Stomach (tissue), 8 donors: ENCODE measurements at regions not wholly inside any gene's neighbourhood (a gene's known extent, or its start where the extent isn't known, plus 50 kb on each side); places are given as distances from the start of the nearest gene placed in this dataset.

Experiments
- DNase-seq, 2 donors: peaks; one replicate each; pipeline versions ENCODE4 v3.0.0 to v3.0.0-alpha.2; 2013 to 2019
- H3K27ac ChIP-seq, 5 donors: fragments of 200-600 bp in 4 of 5; sonication (generic) in 4 of 5; one replicate each; pipeline ENCODE4 v1.5.1; 2013 to 2019; ENCODE audit warnings: mild to moderate bottlenecking in 1 of 5, moderate library complexity in 1 of 5
- H3K27me3 ChIP-seq, 3 donors: fragments of 200-600 bp; sonication (generic); one replicate each; pipeline ENCODE4 v1.5.1; 2017 to 2019; ENCODE audit warnings: mixed run types in 1 of 3
- H3K36me3 ChIP-seq, 4 donors: fragments of 200-600 bp; sonication (generic); 1 replicate in 3 of 4; 2 replicates in 1 of 4; pipeline ENCODE4 v1.5.1; 2016 to 2019
- H3K4me1 ChIP-seq, 4 donors: fragments of 200-600 bp; sonication (generic); one replicate each; pipeline ENCODE4 v1.5.1; 2016 to 2019
- H3K4me3 ChIP-seq, 4 donors: fragments of 200-600 bp; sonication (generic) in 3 of 4; one replicate each; pipeline ENCODE4 v1.5.1; 2016 to 2019; ENCODE audit warnings: mild to moderate bottlenecking in 1 of 4
- H3K9me3 ChIP-seq, 4 donors: fragments of 200-600 bp; sonication (generic); one replicate each; pipeline ENCODE4 v1.5.1; 2016 to 2019
- EP300 ChIP-seq: sonication (generic); formaldehyde crosslinking; IDR thresholded peaks from one replicate; pipeline ENCODE4 v1.6.1; 2017; ENCODE audit warnings: antibody characterized with exemption
- POLR2A ChIP-seq, 4 donors: fragments of 450-650 bp; IDR thresholded peaks; one replicate each; pipeline ENCODE4 v1.6.1; 2016; ENCODE audit warnings: antibody characterized with exemption in 4 of 4, control low read depth in 2 of 4, mild to moderate bottlenecking in 1 of 4, moderate library complexity in 1 of 4
- POLR2AphosphoS5 ChIP-seq, 3 donors: sonication (generic); formaldehyde crosslinking; IDR thresholded peaks; one replicate each; pipeline ENCODE4 v1.6.1; 2016; ENCODE audit warnings: antibody characterized with exemption in 3 of 3
- whole genome bisulfite sequencing, 5 donors: extraction: QIAGEN DNeasy Blood & Tissue Kit in 3 of 5; methylation state at CpG; one replicate each; pipeline versions ENCODE4 v1.1.5 to v1.1.7; 2013 to 2018; 5-methylcytosine and 5-hydroxymethylcytosine counted together
- intact Hi-C: fragments of 100-400 bp; cut with DNase I; formaldehyde crosslinking; loops from one replicate; pipeline ENCODE4 v1.15.1; 2023; ENCODE audit warnings: low total_unique reads
- TF ChIP-seq, protein P1 (sequence below), 7 experiments: fragments of 450-650 bp in 4 of 7; fragments of 200-600 bp in 3 of 7; sonication (generic) in 3 of 7; IDR thresholded peaks; one replicate each; pipeline ENCODE4 v1.5.1; 2016 to 2019; ENCODE audit warnings: antibody characterized with exemption in 7 of 7, control low read depth in 2 of 7, mild to moderate bottlenecking in 1 of 7
- donor health status: healthy with polysubstance abuse.
- donor health status: Bipolar disorder and iron deficiency.
- donor health status: healthy.

DNA sequence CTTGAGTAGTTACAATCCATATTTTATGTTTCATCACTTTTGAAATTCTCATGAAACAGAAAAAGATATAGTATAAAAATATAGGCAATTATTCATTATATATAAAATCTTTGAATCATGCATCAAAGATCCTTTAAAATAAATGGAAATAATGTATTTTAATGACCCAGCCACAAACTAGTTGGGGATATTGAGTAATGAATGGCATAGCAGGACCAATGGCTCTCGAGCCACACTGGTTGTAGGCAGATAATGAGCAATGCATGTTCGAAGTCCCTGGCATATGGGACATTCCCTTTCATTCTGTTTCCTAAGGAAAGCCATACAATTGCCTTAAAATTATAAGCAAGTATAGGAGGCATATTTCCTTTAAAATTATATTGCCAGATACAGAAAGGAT, 107.4 kb upstream of the IL12A start:
- Histone ChIP-seq H3K4me1 (peaks cover 0 to 56% (median 18%) of the 10 kb centered on the region in 4 donors), H3K27me3 (no peaks in the 10 kb centered on the region), H3K27ac (peak overlapping the region in 2 of 5 donors; percentile 48 to 63), H3K4me3 (no peak overlapping the region), H3K9me3 (no peaks in the 10 kb centered on the region), H3K36me3 (no peaks in the 10 kb centered on the region)
- WGBS, 5 donors, result 68 to 84% (median 77%) methylated on average over 2 of the region's 2 CpGs
- TF ChIP-seq, protein P1, sequence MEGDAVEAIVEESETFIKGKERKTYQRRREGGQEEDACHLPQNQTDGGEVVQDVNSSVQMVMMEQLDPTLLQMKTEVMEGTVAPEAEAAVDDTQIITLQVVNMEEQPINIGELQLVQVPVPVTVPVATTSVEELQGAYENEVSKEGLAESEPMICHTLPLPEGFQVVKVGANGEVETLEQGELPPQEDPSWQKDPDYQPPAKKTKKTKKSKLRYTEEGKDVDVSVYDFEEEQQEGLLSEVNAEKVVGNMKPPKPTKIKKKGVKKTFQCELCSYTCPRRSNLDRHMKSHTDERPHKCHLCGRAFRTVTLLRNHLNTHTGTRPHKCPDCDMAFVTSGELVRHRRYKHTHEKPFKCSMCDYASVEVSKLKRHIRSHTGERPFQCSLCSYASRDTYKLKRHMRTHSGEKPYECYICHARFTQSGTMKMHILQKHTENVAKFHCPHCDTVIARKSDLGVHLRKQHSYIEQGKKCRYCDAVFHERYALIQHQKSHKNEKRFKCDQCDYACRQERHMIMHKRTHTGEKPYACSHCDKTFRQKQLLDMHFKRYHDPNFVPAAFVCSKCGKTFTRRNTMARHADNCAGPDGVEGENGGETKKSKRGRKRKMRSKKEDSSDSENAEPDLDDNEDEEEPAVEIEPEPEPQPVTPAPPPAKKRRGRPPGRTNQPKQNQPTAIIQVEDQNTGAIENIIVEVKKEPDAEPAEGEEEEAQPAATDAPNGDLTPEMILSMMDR (IDR thresholded peaks at IDR 0.05), result no peak
- no peak for TF ChIP-seq POLR2AphosphoS5 (IDR thresholded peaks at IDR 0.05)
- intact Hi-C loops, result no loop called here
- DNase-seq, result no peak

DNA sequence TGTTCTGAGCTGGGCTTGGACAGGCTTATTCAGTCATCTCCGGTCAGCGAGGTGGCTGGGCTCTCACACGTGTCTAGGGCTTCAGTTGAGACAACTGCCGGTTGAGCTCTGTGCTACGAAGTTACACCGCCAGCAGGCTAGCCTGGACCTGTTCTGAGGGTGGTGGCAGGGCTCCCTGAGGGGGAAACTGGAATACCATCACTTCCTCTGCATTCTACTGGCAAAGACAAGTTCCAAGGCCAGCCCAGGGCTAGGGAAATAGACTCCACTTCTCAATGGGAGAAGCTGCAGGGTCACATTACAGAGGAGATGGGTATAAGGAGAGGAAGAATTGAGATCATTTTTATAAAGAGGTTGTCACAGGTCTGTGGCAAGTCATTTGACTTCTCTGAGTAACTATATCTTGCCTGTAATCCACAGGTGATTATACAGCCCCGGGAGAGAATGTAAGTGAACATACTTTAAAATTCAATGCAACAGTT, 106.8 kb upstream of the IL12A start:
- DNase-seq, result peak in 1 of 2 donors; percentile 42
- peak overlapping the region in 3 of 5 donors; percentile 7 to 63 (median 48) for H3K27ac ChIP-seq

DNA sequence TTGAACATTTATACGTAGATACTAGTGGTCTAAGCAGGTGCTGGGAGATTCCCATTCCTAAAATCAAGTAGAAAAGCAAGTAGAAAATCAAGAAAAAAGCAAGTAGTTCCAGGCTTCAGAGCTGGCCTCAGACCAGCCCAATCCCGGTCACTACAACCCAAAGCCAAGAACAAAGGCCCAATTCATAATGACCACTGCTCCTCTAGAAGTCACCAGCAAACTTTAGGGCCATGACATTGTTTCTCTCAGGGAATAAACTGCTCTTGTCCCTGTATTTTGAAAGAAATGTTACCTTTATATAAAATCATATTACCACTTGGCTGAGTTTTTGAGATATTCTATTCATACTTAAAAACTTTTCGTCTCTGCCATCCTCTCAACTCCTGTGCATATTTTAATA, 106.3 kb upstream of the IL12A start:
- 57 to 77% (median 69%) methylated on average over 3 of the region's 3 CpGs for WGBS, 5 donors
- no peaks in the 10 kb centered on the region for H3K36me3 ChIP-seq
- H3K9me3 ChIP-seq, result no peaks in the 10 kb centered on the region
- no peak overlapping the region for H3K4me3 ChIP-seq
- no peak for DNase-seq
- no peaks in the 10 kb centered on the region for H3K27me3 ChIP-seq
- TF ChIP-seq POLR2A (IDR thresholded peaks at IDR 0.05), result no peak
- no peak for TF ChIP-seq EP300
- TF ChIP-seq POLR2AphosphoS5 (IDR thresholded peaks at IDR 0.05), result no peak
- TF ChIP-seq, protein P1 (IDR thresholded peaks at IDR 0.05), result no peak
- peaks cover 0 to 56% (median 20%) of the 10 kb centered on the region in 4 donors for H3K4me1 ChIP-seq
- peak overlapping the region in 4 of 5 donors; percentile 7 to 63 (median 40) for H3K27ac ChIP-seq
- intact Hi-C loops, result no loop called here

More for the DNA sequence above, 106.8 kb upstream of the IL12A start:
- H3K4me3 ChIP-seq, result no peak overlapping the region
- H3K27me3 ChIP-seq, result no peaks in the 10 kb centered on the region
- intact Hi-C loops, result no loop called here
- TF ChIP-seq, protein P1 (IDR thresholded peaks at IDR 0.05), result no peak
- TF ChIP-seq POLR2A (IDR thresholded peaks at IDR 0.05) (no peak), POLR2AphosphoS5 (IDR thresholded peaks at IDR 0.05) (no peak), EP300 (no peak)
- no peaks in the 10 kb centered on the region for H3K9me3 ChIP-seq
- H3K36me3 ChIP-seq, result no peaks in the 10 kb centered on the region
- WGBS, 5 donors, result 62 to 80% (median 69%) methylated on average over 7 of the region's 7 CpGs
- H3K4me1 ChIP-seq, result peaks cover 0 to 56% (median 18%) of the 10 kb centered on the region in 4 donors

DNA sequence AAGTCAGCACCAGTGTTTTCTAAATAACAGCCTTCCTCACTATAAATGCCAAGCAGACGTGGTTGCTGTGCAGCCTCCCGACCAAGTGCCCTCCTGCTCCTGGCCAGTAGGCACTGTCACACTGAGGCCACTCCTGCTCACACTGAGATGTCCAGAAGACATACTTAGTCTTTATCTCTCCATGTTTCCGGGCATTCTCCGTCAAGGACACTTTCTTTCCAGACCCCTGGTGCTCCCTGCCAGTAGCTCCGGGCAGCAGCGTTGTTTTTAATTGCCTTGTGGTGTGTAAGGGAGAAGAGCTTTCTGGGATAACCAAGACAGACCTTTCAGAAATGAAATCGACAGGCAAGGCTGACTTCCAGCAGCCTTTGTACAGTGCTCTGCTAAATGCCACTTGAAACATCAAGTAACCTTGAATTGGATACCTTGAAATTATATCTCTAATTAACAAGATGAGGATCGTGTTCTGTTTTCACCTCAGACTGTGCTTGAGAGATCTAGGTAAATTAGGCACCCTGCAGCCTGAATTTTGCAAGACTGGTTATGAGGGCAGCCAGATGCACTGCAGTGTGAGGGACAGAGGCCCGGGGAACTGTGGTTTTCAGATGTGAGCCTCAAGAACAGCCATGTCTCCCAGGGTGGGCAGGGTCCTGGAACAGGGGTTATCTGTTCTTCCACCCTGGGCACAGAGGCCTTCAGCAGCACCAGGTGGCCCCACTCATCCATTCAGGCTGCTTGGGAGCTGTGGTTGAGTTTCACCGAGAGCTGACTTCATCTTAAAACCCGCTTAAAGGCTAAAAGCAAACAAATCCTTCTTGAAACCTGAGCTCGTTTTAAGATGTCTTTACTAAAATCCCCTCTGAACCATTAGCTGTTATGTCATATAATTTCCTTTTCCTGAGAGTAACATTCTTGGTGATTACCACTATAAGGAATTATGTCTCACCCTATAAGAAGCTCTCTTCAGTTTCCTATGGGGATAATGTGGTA, 105.5 kb upstream of the IL12A start:
- DNase-seq, result peak in 1 of 2 donors; percentile 22
- no peaks in the 10 kb centered on the region for H3K27me3 ChIP-seq
- intact Hi-C loops, result no loop called here
- no peak for TF ChIP-seq EP300
- no peak for TF ChIP-seq POLR2AphosphoS5 (IDR thresholded peaks at IDR 0.05)
- TF ChIP-seq, protein P1 (IDR thresholded peaks at IDR 0.05), result no peak
- no peak for TF ChIP-seq POLR2A (IDR thresholded peaks at IDR 0.05)
- H3K4me3 ChIP-seq, result no peak overlapping the region
- 53 to 61% (median 58%) methylated on average over 12 of the region's 12 CpGs for WGBS, 5 donors
- H3K4me1 ChIP-seq, result peaks cover 0 to 56% (median 22%) of the 10 kb centered on the region in 4 donors
- no peaks in the 10 kb centered on the region for H3K9me3 ChIP-seq
- H3K27ac ChIP-seq, result peak overlapping the region in 4 of 5 donors; percentile 20 to 63 (median 40)
- no peaks in the 10 kb centered on the region for H3K36me3 ChIP-seq
